MM.1S (cell line): ENCODE measurements at regions not wholly inside any gene's neighbourhood (a gene's known extent, or its start where the extent isn't known, plus 50 kb on each side); places are given as distances from the start of the nearest gene placed in this dataset.

ENCODE experiments used
- CTCF ChIP-seq: fragments of 300-600 bp; sonication (generic); IDR thresholded peaks from 2 replicates; pipeline ENCODE4 v1.5.1; 2016; ENCODE audit warnings: antibody characterized with exemption, low read length, mixed read lengths
- EZH2 ChIP-seq: fragments of 300-600 bp; sonication (generic); optimal IDR thresholded peaks from 2 replicates; pipeline ENCODE3; 2017; ENCODE audit warnings: low read depth, mild to moderate bottlenecking, antibody characterized with exemption, low read length, mixed read lengths
- EZH2phosphoT487 ChIP-seq: fragments of 300-600 bp; sonication (generic); IDR thresholded peaks from 2 replicates; pipeline ENCODE4 v1.6.1; 2018; ENCODE audit warnings: antibody characterized with exemption, low read length

- TF ChIP-seq CTCF: peak; percentile 10; the same call in 1 of the 2 replicates
- no peak for TF ChIP-seq EZH2
- TF ChIP-seq EZH2phosphoT487: no peak
Measured at GRCh38 chr4:33386764-33387163, 2666.6 kb downstream of the PCDH7 start.
